Suppressor macrophage (primary cell): ENCODE measurements at regions not wholly inside any gene's neighbourhood (a gene's known extent, or its start where the extent isn't known, plus 50 kb on each side); places are given as distances from the start of the nearest gene placed in this dataset.

Experiments
- DNase-seq, 4 experiments: peaks; one replicate each; pipeline ENCODE4 v3.0.0-alpha.2; 2020 to 2022

DNA sequence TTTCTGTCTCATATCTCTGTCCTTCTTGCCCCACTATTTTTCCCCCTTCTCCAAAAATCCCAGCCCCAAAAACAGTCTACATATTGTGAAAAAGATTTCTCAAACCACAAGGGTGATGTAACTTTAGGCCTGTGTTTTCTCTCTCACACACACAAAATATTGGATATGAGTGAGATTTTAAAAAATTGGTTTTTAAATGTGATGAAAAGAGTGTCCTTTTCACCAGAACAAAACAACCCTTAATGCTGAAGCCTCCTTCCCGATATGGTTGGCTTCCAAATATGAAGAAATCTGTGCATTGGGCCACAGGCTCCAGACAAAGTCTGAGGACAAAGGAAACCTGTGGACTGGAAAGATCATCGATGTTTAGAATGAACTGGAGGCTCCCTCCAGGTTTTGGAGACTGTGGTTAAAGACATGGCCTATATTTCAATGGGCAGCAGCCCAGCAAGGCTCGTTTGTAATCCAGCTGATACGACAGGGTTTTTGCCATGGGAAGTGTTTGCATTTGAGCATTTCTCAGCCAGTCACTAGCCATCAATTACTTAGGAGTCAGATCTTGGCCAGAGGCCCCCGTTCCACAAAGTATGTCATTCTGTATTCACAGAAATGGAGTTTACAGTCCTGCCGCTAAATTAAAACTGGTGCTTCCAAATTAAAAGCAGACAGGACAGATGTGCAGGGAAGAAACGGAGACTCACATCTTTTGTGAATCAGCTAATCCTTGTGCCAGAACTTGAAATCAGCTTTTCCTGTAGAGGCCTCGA is 546.3 kb downstream of the EBF1 start:
- no peak for DNase-seq

DNA sequence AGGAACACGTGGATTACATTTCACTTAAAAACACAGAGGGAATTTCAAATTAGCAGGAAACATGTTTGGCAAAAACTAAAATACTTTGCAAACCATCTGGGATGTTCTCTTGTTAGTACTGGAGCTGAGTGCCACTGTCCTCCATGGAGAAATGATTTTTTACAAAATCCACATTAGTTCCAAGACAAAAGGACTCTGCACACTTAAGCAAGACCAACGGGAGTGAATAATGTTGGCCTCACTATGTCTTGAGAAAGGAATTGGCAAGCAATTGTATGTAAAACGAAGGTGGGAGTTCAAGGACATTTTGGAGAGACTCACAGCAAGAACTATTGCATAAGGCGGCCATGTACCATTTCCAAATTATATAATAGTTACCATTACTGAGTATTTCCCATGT is 547.5 kb downstream of the EBF1 start:
- DNase-seq, result no peak

DNA sequence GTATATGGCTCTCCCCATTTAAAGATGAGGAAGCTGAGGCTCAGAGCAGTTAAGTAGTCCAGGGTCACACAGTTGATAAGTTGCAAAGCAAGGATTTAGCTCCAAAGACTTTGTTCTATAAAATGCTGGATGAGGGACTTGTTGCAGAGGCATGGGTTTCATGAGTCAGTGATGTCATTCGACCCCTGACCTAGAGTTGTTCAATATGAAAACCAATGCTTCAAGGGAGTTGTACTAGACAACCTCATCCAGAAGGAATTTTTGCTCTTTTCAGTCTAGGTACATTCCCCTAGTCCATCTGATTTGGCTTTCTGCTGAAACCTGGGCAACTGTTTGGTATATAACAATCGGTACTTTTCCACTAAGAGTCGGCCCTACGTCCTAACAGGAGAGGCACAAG is 550.4 kb downstream of the EBF1 start:
- DNase-seq, result no peak

DNA sequence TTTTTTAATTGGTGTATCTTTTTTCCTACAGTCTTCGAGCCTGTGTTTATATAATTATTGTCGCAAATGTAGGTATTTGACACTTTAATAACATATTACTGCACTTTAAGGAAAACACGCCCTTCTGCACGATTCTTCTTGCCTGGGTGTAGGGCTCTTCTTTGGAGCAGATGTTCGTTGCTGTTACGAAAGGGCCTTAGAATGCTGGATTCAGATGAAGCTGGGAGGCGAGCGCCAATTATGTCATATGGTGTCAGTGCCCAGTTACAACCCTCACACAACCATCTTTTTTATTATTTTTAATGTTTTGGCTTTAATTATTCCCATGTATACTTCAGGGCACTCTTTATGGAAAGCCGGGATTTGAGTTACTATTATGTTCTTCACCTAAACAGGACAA is 553.0 kb downstream of the EBF1 start:
- no peak for DNase-seq

DNA sequence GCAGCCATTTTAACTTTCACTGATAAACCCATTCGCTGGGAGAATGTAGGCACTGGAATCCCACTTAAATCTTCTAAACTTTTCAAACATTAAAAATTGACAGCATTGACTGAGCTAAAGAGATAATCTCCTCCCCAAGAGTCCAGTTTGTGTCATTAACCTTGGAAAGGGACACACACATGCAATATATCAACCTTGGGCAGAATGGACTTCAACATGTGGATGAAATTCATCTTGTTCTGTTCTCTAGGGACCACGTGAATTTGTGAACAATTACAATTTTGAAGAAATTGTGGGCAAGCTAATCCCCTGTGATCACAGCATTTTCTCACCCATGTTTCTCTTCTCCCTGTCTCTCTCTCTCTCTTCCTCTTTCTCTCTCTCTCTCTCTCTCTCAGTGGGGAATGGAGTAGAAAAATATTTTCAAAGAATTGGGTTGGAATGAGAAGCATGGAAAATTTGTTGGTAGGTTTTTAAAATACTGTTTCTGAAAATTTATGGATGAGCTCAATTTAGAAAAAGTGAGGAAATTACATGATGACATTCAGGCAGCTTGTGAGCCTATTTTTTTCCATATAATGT is 553.7 kb downstream of the EBF1 start:
- no peak for DNase-seq

DNA sequence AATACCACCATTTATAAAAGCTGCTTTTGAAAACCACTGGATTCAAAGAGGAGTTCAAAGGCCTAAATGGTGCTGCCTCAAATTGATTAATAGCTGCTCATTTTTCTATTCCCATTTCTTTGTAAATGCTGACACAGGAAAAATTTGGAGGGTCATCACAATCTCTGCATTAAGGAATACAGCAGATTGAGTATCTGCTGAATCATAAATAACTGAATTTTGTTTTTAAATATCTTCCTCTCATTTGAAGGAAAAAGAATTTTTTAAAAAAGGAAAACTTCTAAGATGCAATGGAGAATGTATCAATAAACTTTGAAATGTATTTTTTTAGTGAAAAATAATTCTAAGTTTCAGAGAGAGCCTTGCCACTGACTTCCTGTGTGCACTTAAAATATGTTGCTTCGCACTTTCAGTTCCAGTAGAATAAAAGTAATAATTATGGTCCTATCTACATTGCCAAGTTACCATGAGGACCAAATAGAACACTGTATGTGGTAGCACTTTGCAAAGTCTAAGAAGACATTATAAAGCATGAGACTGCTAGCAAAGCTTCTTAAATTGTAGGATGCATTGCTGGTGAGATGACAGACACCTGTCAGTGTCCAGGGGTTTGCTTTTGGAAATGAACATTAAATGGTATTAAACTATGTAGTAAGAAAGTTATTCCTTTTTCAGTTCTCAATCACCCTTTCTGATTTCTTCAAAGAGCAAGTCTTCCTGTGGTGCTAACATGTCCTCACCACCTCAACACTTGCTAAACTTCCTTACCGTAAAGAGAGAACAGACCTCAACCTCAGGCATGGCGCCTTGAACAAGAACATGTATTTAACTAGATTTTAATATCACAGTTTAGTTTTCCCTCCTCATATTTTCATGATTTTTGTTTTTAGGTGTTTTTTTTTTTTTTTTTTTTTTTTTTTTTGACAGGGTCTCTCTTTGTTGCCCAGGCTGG is 555.1 kb downstream of the EBF1 start:
- DNase-seq, result no peak

DNA sequence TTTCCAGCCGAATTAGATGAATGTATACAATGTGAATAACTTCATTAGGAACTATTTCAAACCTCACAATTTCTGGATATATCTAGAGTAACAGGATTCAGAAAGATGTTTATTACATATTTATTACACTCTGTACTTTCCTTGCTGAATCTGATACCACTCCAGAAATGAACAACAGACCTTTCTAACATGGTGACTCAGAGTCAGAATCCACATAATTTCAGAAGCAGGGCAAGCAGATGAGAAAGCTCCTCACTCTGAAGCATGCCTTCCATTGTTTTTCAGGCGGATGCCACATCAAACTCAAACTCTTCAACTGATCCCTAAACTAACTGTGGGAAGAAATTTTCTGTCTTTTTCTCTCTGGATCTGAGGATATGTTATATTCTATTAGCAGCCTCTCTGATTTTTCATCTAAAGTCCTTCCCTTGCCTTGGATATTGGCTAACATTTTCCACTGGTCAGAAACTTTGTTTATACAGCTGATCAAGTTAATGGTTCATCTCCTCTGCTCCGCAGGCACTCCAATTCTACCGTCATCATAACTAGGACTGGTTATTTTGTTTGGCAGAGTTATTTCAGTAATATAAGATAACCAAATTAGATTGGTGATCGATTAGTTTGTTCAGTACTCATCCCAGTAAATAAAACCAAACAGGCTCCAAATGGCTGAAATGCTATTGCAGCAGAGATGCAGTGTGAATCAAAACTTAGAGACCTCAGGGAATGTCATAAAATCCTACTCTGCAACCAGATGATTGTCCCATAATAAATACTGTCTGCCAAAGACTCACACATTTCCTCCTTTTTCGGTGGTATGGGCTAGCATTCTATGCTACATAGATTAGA is 556.0 kb downstream of the EBF1 start:
- no peak for DNase-seq

DNA sequence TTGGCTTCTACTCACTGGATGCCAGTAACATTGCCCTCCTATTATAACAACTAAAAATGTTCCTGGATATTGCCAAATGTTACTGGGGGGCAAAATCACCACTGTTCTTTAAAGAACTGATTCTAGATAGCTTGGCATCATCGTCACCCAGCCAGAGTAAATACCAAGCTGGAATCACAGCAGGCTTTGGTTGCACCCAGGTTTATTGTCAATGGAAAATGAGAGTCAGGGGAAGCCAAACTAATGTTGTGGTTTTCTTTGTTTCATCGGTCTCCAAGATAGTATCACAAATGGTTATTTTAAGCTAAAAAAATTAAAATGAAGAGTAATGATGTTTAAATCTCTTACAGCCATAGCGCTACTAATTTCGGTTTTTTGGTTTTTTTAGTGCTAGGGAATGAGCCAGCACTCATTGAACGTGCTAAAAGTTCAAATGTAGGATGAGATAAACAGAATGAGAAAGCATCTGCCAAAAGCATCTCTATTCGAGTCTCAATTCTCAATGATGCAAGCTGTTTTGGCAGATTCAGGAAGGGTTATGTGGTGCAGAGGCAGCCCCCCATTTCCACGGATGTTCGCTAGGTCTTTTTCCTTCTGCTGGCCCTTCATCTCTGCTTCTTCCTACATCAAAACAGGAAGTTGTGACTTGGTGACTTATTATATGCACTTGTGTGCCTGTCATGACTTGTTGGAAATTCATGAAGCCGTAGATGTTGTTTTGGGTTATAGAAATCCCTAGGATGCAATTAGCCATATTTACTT is 558.0 kb downstream of the EBF1 start:
- no peak for DNase-seq

DNA sequence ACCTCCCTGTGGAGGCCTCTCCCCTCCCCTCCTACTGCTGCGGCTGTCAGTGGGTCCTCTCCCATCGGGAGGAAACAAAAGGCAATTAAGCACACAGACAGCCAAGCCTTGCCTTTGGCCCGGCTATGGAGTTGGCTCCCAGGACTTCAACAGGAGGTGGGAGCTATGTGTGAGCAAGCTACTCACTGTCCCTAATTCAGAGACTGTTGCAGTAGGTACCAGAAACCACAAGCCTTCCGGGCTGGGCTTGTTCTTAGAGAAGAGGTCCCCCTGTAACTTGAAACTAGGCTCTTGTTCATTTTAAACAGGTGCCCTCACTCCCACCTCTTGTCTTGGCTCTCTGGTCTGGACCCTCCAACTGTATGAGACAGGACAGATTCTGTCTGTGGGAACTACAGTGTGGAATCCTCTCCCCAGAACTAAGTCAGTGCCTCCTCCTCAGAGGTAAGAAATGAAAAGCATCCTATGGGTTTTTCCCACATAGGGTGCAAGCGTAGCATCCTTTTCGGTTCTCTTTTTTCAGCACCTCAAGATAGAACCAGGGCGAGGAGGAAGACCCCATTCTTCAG is 561.1 kb downstream of the EBF1 start:
- DNase-seq, result no peak

DNA sequence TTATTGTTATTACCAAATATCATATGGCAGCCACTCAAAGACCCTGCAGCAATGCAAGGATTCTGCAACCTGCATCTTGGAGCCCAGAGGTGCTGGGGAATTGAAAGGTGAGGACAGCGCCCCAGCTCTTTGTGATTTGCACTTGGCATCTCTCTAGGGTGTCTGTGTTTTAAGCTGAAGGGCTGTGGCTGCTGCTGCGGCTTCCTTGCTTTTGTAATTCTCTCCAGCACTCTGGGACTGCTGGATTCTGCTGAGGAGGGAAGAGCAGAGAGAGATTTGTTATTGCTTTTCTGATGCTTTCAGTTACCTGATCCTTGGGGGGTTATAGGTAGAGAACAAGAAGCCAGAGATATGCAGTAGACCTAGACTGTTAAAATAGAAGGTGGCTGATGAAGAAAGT is 562.4 kb downstream of the EBF1 start:
- no peak for DNase-seq

DNA sequence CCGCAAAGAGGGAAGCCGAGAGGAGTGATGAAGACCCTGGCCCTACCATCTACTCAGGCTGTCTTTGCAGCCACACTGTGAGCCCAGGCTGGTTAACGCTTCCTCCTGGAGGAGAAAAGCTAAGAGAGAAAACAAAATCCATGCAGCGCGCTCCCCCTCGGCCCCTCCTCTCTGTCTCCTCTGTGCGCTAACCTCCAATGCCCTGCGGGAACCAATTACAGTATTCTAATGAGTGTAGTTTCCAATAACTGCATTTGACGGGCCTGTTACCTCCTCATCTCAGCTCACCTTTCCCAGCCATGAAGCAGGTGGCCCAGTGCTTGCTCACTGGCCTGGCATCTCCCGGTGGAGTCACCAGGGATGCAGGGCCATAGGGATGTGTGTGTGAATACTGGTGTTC is 565.5 kb downstream of the EBF1 start:
- no peak for DNase-seq

DNA sequence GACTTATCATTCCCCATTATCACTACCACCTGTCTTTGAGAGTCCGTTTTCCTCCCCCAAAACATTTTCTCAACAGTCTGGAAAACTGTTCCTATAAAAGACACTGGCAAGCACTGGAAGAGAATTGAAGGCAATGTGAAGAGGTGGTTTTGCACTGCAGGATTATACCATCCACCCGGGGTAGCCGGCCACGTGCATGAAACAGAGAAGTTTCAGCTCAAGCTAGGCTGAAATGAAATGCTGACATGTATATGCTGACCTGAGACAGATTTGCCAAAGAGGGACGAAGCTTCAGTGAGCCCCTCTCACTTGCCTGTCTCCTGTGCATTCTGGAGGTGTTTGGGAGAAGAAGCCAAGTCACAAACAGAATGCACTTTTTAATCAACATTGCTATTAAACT is 567.0 kb downstream of the EBF1 start:
- no peak for DNase-seq

DNA sequence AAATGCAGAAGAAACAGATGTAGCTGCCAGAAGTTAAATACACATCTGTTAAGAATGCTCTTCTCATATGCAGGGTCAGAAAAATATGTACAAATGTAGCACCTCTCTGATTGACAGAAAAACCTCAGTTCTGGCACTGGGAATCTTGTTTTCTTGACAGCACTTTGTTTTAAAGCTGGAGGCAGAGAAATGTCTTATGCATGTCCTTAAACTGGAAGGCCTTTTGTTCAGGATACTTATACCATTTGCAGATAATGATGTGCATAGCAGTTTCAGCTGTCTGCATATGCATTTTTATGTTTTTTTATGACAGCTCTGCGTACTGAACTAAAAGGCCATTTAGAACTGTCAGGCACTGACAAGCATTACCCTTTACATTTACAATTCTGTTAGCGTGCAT is 567.9 kb downstream of the EBF1 start:
- DNase-seq, result no peak

DNA sequence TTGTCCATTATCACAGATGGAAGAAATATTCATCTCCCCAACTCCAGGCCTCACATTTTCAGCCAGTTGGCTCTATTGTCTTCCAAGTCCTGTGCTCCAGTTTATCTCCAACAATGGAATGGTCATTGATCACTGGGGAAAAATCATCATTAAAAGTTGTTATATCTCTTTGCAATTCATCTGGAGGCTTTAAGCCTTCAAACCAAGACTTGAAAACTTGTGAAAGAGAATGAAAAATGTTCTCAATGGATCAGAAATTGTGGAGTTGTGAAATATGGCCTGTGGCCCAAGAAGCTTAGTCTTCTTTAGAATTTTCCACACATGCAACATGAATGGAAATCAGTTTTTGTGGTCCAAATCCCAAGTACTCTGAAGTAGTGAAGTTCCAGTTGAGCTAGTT is 569.6 kb downstream of the EBF1 start:
- no peak for DNase-seq

DNA sequence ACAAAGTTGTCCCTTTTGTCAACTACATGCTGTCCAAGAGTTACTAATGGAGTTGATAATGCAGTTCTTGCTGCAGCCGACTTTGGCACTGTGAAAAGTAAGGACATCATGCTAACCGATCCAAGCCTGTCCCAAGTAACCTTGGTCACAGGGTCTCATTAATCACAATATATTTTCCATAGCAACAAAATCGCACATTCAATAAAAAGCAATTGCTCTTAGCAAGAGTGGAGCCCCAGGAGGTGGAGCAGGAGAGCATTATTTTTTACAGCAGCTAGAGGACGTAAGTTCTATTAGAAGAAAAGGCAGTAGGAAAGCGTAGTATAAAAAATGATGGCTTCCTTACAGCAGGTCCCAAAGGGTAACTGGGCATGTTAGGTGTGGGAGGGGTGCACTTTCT is 570.3 kb downstream of the EBF1 start:
- DNase-seq, result no peak

DNA sequence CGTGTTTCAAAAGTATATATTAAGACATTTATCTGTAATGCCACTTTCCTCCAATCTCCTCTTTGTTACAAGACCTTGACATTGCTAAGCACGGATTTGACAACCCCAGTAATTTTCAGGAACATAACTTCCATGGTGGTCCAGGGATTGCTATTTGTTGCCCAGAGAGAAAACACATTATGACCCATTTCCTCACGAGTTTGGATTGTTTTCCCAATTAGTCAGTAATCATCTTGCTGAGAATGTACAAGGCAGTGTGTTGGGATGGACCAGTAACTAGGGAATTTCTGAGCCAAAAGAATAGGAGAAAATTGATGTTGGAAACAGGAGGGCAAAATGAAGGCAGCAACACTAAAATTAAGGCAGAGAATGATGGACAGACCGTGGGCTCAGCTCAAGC is 574.1 kb downstream of the EBF1 start:
- DNase-seq, result no peak

DNA sequence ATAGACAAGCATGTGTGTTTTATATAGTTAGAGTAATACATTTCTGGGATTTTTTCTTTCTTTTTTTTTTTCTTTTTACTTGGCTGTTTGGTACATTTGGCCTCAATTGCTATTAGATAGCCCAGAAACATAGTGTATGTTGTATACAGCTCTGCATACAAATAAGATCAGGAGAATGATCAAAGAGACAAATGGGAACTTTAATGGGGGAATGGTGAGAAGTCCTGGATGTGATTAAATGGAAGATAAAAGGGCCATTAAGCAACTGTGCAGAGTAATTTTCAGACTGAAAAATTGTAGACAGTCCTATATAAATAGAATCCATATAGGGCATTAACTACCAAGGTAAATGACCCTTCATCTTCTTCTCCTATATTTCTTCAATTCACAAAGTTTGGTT is 575.6 kb downstream of the EBF1 start:
- no peak for DNase-seq

DNA sequence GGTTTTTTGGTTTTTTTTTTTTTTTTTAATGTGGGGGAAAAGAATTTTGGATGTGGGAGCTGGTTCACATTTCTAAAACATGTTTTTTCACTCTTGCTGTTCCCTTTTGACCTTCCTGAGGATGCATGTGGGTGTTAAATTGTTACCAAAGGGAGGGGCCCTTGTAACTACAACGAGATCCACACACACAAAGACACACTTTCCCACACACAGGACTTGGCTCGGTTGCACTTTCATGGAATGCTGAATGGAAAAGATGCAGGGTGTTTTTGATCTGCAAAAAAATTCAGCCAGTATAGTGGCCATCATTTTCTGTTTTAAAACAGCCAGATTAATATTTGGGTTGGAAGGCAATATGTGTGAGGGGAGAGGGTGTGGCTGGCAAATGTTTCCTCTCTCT is 576.9 kb downstream of the EBF1 start:
- no peak for DNase-seq

DNA sequence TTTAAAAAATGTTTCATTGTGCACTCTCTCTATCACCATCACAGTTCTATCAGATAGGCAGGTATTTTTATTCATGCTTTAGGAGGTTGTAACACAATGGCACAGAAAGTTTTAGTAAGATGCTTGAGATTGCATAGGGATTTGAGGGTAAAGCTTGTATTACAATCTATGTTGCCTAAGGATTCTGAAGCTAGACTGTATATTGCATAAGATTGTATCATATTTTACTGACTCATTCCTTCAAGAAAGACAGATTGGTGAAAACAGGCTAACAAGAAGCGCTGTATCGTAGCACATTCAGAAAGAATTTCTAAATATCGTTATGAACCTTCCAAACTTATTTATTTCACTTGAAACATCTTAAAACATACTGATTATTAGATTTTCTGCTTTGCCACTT is 577.7 kb downstream of the EBF1 start:
- peak in 3 of 4 experiments; percentile 6 to 68 (median 67) for DNase-seq

DNA sequence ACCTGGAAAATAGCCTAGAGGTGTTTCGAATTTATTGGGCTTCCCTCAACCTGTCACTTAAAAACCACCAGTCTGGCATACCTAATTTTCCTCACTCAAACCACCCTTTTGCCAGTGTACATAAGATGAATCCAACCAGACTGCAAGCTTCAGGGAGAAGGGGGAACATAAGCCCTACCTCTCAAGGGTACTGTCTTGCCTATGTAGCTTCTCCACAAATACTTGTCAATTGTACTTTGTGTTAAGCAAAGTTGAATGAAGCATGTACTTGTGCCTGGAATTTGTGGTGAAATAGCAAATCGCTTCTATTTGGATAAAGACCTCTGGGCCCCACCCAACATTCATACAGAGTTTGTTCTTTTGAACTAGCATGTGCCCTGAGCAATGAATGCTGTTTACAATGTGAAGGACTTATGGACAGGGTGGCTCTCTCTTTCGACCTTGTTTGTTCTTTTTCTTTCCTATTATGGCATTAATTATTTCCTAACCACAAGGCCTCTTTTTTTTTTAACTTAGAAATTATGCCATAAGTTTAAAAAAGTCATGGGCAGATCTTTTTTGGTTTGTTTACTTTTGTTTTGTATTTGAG is 580.2 kb downstream of the EBF1 start:
- DNase-seq, result no peak

DNA sequence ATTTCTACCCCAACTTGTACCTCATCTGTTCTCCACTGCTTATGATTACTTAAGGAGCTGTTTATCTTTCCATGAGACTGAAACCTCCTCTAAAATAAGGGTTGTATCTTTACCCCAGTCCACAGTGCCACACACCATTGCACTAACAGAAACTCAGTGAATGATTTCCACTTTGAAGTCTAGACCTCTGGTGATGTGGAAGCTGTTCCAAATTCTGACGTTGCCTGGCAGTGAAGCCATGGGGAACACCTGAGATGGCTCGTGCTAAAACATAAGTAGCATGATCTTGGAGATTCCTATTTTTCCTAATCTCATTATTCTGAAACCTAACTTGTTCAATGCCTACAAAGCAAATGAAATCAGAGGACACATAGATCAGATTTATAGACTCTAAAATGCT is 583.2 kb downstream of the EBF1 start:
- no peak for DNase-seq
